22Rv1 (cell line): ENCODE measurements at regions not wholly inside any gene's neighbourhood (a gene's known extent, or its start where the extent isn't known, plus 50 kb on each side); places are given as distances from the start of the nearest gene placed in this dataset.

Source experiments
- ZFX ChIP-seq: fragments of 450-650 bp; IDR thresholded peaks from 2 replicates; pipeline ENCODE4 v1.6.1; 2017; ENCODE audit warnings: antibody characterized with exemption, borderline replicate concordance
- TF ChIP-seq, protein P1 (sequence below): fragments of 450-650 bp; IDR thresholded peaks from 2 replicates; pipeline ENCODE4 v1.5.1; 2017; ENCODE audit warnings: mild to moderate bottlenecking

DNA sequence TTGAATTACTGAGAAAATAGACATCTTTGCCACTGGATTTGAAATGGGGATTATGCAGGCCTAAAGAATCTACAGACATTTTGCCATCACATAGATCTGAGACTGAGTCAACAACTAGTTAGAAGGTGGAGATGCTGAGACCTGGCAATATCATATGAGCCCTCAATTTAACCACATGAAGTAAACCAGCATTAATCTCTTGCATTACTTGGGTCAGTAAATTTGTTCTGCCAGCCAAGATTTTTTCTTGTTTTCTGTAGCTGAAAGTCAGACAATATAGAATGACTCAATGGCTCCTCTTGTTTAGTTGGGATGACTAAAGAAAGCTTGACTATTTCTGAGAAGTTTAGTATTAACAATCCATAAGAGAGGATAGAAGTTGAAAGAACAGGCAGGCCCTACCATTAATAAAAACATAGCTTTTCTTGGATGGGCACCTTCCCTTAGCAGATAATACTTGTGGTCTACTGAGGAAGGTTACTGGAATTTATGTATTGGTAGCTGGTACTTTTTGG lies 396.7 kb upstream of the SORCS1 start:
- TF ChIP-seq, protein P1, sequence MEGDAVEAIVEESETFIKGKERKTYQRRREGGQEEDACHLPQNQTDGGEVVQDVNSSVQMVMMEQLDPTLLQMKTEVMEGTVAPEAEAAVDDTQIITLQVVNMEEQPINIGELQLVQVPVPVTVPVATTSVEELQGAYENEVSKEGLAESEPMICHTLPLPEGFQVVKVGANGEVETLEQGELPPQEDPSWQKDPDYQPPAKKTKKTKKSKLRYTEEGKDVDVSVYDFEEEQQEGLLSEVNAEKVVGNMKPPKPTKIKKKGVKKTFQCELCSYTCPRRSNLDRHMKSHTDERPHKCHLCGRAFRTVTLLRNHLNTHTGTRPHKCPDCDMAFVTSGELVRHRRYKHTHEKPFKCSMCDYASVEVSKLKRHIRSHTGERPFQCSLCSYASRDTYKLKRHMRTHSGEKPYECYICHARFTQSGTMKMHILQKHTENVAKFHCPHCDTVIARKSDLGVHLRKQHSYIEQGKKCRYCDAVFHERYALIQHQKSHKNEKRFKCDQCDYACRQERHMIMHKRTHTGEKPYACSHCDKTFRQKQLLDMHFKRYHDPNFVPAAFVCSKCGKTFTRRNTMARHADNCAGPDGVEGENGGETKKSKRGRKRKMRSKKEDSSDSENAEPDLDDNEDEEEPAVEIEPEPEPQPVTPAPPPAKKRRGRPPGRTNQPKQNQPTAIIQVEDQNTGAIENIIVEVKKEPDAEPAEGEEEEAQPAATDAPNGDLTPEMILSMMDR: no peak
- no peak for TF ChIP-seq ZFX
